ENCODE measurements at regions not wholly inside any gene's neighbourhood (a gene's known extent, or its start where the extent isn't known, plus 50 kb on each side); places are given as distances from the start of the nearest gene placed in this dataset.

GRCh38 chr4:4601803-4602369, 60.0 kb upstream of the STX18 start:
- H3K27ac ChIP-seq, result no peak overlapping the region
- H3K4me3 ChIP-seq (IDR thresholded peaks at IDR 0.05; ENCODE audit: insufficient read depth, low read depth, low read length), result no peak overlapping the region
- no peaks in the 10 kb centered on the region for H3K27me3 ChIP-seq (ENCODE audit: insufficient read depth, low read depth)
- H3K4me2 ChIP-seq, result no peak overlapping the region
- H2AFZ ChIP-seq (ENCODE audit: low read depth), result no peak overlapping the region
- H3K4me1 ChIP-seq (ENCODE audit: low read depth, poor library complexity, severe bottlenecking), result no peaks in the 10 kb centered on the region
- H4K20me1 ChIP-seq (ENCODE audit: insufficient read depth), result no peaks in the 10 kb centered on the region
- no peaks in the 10 kb centered on the region for H3K36me3 ChIP-seq (ENCODE audit: insufficient read depth)
- H3K9ac ChIP-seq, result no peak overlapping the region
- H3K79me2 ChIP-seq (ENCODE audit: insufficient read depth, low read depth), result no peaks in the 10 kb centered on the region
- no peak for TF ChIP-seq CTCF (conservative IDR thresholded peaks at IDR 0.05; ENCODE audit: low read depth, low read length)

GRCh38 chr4:4599481-4600275, 57.8 kb upstream of the STX18 start:
- no peak overlapping the region for H3K4me3 ChIP-seq (IDR thresholded peaks at IDR 0.05; ENCODE audit: insufficient read depth, low read depth, low read length)
- H4K20me1 ChIP-seq (ENCODE audit: insufficient read depth), result no peaks in the 10 kb centered on the region
- no peak overlapping the region for H3K4me2 ChIP-seq
- TF ChIP-seq CTCF (conservative IDR thresholded peaks at IDR 0.05; ENCODE audit: low read depth, low read length), result no peak
- no peaks in the 10 kb centered on the region for H3K4me1 ChIP-seq (ENCODE audit: low read depth, poor library complexity, severe bottlenecking)
- no peaks in the 10 kb centered on the region for H3K27me3 ChIP-seq (ENCODE audit: insufficient read depth, low read depth)
- H3K9ac ChIP-seq, result no peak overlapping the region
- no peaks in the 10 kb centered on the region for H3K36me3 ChIP-seq (ENCODE audit: insufficient read depth)
- no peak overlapping the region for H2AFZ ChIP-seq (ENCODE audit: low read depth)
- no peak overlapping the region for H3K27ac ChIP-seq
- no peaks in the 10 kb centered on the region for H3K79me2 ChIP-seq (ENCODE audit: insufficient read depth, low read depth)

- Histone ChIP-seq H3K4me1 (ENCODE audit: low read depth, poor library complexity, severe bottlenecking) (no peaks in the 10 kb centered on the region), H3K27ac (no peak overlapping the region), H3K27me3 (ENCODE audit: insufficient read depth, low read depth) (no peaks in the 10 kb centered on the region), H3K9ac (no peak overlapping the region), H3K36me3 (ENCODE audit: insufficient read depth) (no peaks in the 10 kb centered on the region), H4K20me1 (ENCODE audit: insufficient read depth) (no peaks in the 10 kb centered on the region), H2AFZ (ENCODE audit: low read depth) (no peak overlapping the region), H3K4me2 (no peak overlapping the region), H3K4me3 (IDR thresholded peaks at IDR 0.05; ENCODE audit: insufficient read depth, low read depth, low read length) (no peak overlapping the region), H3K79me2 (ENCODE audit: insufficient read depth, low read depth) (no peaks in the 10 kb centered on the region)
- no peak for TF ChIP-seq CTCF (conservative IDR thresholded peaks at IDR 0.05; ENCODE audit: low read depth, low read length)
These were observed 57.1 kb upstream of the STX18 start for GRCh38 chr4:4598851-4599411.

GRCh38 chr4:4596720-4597119, 54.9 kb upstream of the STX18 start:
- Histone ChIP-seq H3K4me2 (no peak overlapping the region), H4K20me1 (ENCODE audit: insufficient read depth) (no peaks in the 10 kb centered on the region), H3K9ac (no peak overlapping the region), H3K27ac (no peak overlapping the region), H3K79me2 (ENCODE audit: insufficient read depth, low read depth) (no peaks in the 10 kb centered on the region), H3K4me3 (IDR thresholded peaks at IDR 0.05; ENCODE audit: insufficient read depth, low read depth, low read length) (no peak overlapping the region), H3K27me3 (ENCODE audit: insufficient read depth, low read depth) (no peaks in the 10 kb centered on the region), H3K36me3 (ENCODE audit: insufficient read depth) (no peaks in the 10 kb centered on the region), H3K4me1 (ENCODE audit: low read depth, poor library complexity, severe bottlenecking) (no peaks in the 10 kb centered on the region), H2AFZ (ENCODE audit: low read depth) (no peak overlapping the region)
- TF ChIP-seq CTCF (conservative IDR thresholded peaks at IDR 0.05; ENCODE audit: low read depth, low read length), result no peak
